D721Med (cell line): ENCODE measurements at regions not wholly inside any gene's neighbourhood (a gene's known extent, or its start where the extent isn't known, plus 50 kb on each side); places are given as distances from the start of the nearest gene placed in this dataset.
A peak's percentile ranks its signal among the peaks of the same experiment; 100 is the strongest.
"Not testable (repeated sequence)": the region's sequence is repeated elsewhere in the genome, so short reads cannot be mapped to it uniquely, and the experiment has no call there.

Experiments
- DNase-seq: peaks from one replicate; pipeline ENCODE4 v3.0.0; 2011; ENCODE audit warnings: low spot score; ENCODE audit not compliant: insufficient read length
- FAIRE-seq: peaks from 2 replicates; lab custom pipeline; 2011; peaks lifted over from hg19 to GRCh38; lab: Jason Lieb, UNC
- CTCF ChIP-seq: IDR thresholded peaks from 2 replicates; pipeline ENCODE4 v1.5.1; 2012; ENCODE audit warnings: mild to moderate bottlenecking, control low read depth; ENCODE audit not compliant: insufficient read depth; ENCODE audit errors: missing control alignments

DNA sequence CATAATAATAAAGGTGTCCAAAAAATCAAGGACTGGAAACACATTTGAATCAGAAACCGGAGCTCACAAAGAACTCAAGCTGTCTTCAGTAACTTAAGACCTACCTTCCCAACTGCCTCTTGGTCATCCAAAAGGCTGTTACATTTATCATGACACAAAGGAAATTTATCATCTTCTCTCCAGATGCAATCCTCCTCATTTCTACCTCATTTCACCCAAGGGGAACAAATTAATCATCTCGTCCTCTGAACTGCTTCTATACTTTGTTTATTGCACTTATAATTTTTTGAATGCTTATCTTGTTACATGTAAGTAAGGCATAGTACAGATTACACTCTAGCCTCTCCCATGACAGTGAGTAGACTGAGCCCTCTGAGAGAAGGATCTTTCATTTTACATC is 105.1 kb upstream of the RGPD4 start:
- no peak for TF ChIP-seq CTCF
- FAIRE-seq, result peak; percentile 41
- DNase-seq, result no peak

DNA sequence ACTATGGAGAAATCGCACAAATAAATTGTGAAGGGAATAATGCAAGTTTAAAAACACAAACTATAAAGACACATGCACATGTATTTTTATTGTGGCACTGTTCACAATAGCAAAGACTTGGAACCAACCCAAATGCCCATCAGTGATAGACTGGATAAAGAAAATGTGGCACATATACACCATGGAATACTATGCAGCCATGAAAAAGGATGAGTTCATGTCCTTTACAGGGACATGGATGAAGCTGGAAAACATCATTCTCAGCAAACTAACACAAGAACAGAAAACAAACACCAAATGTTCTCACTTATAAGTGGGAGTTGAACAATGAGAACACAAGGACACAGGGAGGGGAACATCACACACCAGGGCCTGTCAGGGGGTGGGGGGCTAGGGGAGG is 100.9 kb upstream of the RGPD4 start:
- FAIRE-seq, DNase-seq: not testable (repeated sequence)

GRCh38 chr2:107727318-107727717 is 99.4 kb upstream of the RGPD4 start:
- TF ChIP-seq CTCF, result no peak
- FAIRE-seq, result no peak
- no peak for DNase-seq

GRCh38 chr2:107728586-107728985 is 98.1 kb upstream of the RGPD4 start:
- FAIRE-seq (no peak), DNase-seq (no peak)
- no peak for TF ChIP-seq CTCF

DNA sequence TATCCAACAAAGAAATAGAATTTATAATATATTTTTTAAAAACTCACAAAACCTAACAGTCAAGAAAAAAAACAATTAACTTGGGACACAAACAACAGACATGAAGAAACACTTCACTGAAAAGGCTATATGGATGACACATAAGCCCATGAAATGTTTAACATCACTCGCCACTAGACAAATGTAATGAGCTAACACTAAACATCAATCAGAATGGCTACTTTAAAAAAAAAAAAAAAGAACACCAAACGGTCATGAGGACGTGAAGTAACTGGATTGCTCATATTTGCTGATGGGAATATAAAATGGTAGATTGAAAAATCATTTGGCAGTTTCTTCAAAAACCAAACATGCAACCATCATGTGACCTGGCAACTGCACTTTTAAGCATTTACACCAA is 97.3 kb upstream of the RGPD4 start:
- no peak for TF ChIP-seq CTCF
- FAIRE-seq (no peak), DNase-seq (no peak)

DNA sequence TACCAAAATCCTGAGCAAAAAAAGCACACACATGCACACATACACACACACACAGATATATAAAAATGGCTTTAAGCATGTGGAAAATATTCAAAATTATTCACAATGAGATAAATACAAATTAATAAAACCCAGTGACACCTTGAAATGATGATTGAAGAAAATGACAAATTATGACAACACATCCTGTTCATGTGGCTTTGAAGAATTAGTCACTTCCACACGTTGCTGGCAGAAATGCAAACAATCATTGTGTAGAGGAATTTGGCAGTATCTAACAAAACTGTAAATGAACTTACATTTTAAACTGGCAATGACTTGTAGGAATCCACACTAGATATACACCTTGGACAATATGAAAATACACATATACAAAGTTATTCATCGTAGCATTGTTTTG is 95.8 kb upstream of the RGPD4 start:
- DNase-seq (no peak), FAIRE-seq (no peak)
- no peak for TF ChIP-seq CTCF

GRCh38 chr2:107731435-107731834 is 95.3 kb upstream of the RGPD4 start:
- DNase-seq (no peak), FAIRE-seq (no peak)
- TF ChIP-seq CTCF, result no peak

GRCh38 chr2:107735201-107735600 is 91.5 kb upstream of the RGPD4 start:
- TF ChIP-seq CTCF, result no peak
- FAIRE-seq, result no peak

More at GRCh38 chr2:107735201-107735600, 91.5 kb upstream of the RGPD4 start:
- DNase-seq, result no peak
